ENCODE measurements at regions not wholly inside any gene's neighbourhood (a gene's known extent, or its start where the extent isn't known, plus 50 kb on each side); places are given as distances from the start of the nearest gene placed in this dataset.
"Not testable (repeated sequence)": the region's sequence is repeated elsewhere in the genome, so short reads cannot be mapped to it uniquely, and the experiment has no call there.

GRCh38 chr10:45227042-45227441 is 88.4 kb downstream of the OR13A1 start:
- POLR2A ChIA-PET: no interaction called here
- CTCF ChIA-PET: no interaction called here

GRCh38 chr10:45227456-45227855 is 88.0 kb downstream of the OR13A1 start:
- ChIA-PET CTCF (no interaction called here), POLR2A (no interaction called here)
- TF ChIP-seq, protein P1, sequence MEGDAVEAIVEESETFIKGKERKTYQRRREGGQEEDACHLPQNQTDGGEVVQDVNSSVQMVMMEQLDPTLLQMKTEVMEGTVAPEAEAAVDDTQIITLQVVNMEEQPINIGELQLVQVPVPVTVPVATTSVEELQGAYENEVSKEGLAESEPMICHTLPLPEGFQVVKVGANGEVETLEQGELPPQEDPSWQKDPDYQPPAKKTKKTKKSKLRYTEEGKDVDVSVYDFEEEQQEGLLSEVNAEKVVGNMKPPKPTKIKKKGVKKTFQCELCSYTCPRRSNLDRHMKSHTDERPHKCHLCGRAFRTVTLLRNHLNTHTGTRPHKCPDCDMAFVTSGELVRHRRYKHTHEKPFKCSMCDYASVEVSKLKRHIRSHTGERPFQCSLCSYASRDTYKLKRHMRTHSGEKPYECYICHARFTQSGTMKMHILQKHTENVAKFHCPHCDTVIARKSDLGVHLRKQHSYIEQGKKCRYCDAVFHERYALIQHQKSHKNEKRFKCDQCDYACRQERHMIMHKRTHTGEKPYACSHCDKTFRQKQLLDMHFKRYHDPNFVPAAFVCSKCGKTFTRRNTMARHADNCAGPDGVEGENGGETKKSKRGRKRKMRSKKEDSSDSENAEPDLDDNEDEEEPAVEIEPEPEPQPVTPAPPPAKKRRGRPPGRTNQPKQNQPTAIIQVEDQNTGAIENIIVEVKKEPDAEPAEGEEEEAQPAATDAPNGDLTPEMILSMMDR (IDR thresholded peaks at IDR 0.05; ENCODE audit: control extremely low read depth, extremely low read depth, low read depth, missing control alignments): no peak
- no peak for DNase-seq (ENCODE audit: extremely low spot score)

More at GRCh38 chr10:45227042-45227441, 88.4 kb downstream of the OR13A1 start:
- TF ChIP-seq, protein P1 (IDR thresholded peaks at IDR 0.05; ENCODE audit: control extremely low read depth, extremely low read depth, low read depth, missing control alignments): no peak
- DNase-seq (ENCODE audit: extremely low spot score): no peak

- POLR2A ChIA-PET: no interaction called here
- TF ChIP-seq, protein P1 (IDR thresholded peaks at IDR 0.05; ENCODE audit: control extremely low read depth, extremely low read depth, low read depth, missing control alignments): no peak
- DNase-seq (ENCODE audit: extremely low spot score): no peak
- CTCF ChIA-PET: interaction anchor here (1.1 kb wide), 1 partner anchor 13 kb away, joined by 3 read pairs; no protein-coding TSS in a partner anchor
Measured at GRCh38 chr10:45229823-45230222, 85.6 kb downstream of the OR13A1 start.

- CTCF ChIA-PET: interaction anchor here (0.6 to 3.4 kb wide), 22 partner anchors 10 to 1317 kb away, joined by 3 to 29 read pairs (median 4); no protein-coding TSS in a partner anchor
- TF ChIP-seq, protein P1 (IDR thresholded peaks at IDR 0.05; ENCODE audit: control extremely low read depth, extremely low read depth, low read depth, missing control alignments): peak; percentile 62
- DNase-seq (ENCODE audit: extremely low spot score): peak; percentile 40
- POLR2A ChIA-PET: not testable (repeated sequence)
Measured at GRCh38 chr10:45235260-45235769, 80.1 kb downstream of the OR13A1 start.

- TF ChIP-seq, protein P1 (IDR thresholded peaks at IDR 0.05; ENCODE audit: control extremely low read depth, extremely low read depth, low read depth, missing control alignments): no peak
- CTCF ChIA-PET: interaction anchor here (0.6 to 3.4 kb wide), 17 partner anchors 10 to 992 kb away, joined by 3 to 29 read pairs (median 5); no protein-coding TSS in a partner anchor
- POLR2A ChIA-PET: no interaction called here
- no peak for DNase-seq (ENCODE audit: extremely low spot score)
Measured at GRCh38 chr10:45235798-45236220, 79.6 kb downstream of the OR13A1 start.

DNA sequence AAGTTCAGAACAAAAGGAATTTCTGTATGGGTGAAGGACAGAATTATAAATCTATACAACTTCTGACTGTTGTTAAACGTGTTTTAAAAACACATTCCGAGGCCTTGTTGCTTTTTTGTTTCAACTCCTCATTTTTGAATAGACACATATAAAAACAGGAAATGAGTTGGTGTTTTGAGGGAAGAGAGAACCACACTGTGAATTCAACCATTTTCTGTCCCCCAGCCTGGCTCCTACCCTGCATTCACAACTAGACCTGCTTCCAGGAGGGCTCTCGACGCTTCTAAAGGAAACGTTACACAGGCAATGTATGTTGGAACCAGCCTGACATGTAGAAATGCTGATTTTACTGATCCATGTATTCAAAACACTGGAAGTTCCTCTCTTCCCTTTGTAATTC is 76.5 kb downstream of the OR13A1 start:
- TF ChIP-seq, protein P1 (IDR thresholded peaks at IDR 0.05; ENCODE audit: control extremely low read depth, extremely low read depth, low read depth, missing control alignments): no peak
- no peak for DNase-seq (ENCODE audit: extremely low spot score)
- CTCF ChIA-PET: interaction anchor here (1.3 to 2.4 kb wide), 2 partner anchors 12 to 306 kb away, joined by 3 to 12 read pairs; no protein-coding TSS in a partner anchor
- POLR2A ChIA-PET: no interaction called here

Measured in GM10248 (cell line).